ENCODE measurements at regions not wholly inside any gene's neighbourhood (a gene's known extent, or its start where the extent isn't known, plus 50 kb on each side); places are given as distances from the start of the nearest gene placed in this dataset.

GRCh38 chr11:115884800-115885534 lies 380.8 kb upstream of the CADM1 start:
- Histone ChIP-seq H3K4me1 (ENCODE audit: control insufficient read depth in 2 of 2, insufficient read depth in 2 of 2, low read length in 2 of 2) (peaks cover 0 to 4% of the 10 kb centered on the region in 2 donors), H3K4me3 (ENCODE audit: low read length in 2 of 2) (no peak overlapping the region), H3K9me3 (ENCODE audit: control insufficient read depth in 2 of 2, insufficient read depth in 1 of 2, low read length in 1 of 2) (peaks cover 0 to 4% of the 10 kb centered on the region in 2 donors), H3K27me3 (ENCODE audit: control insufficient read depth in 2 of 2, insufficient read depth in 1 of 2, low read length in 1 of 2) (no peaks in the 10 kb centered on the region), H3K36me3 (ENCODE audit: control insufficient read depth in 2 of 2, insufficient read depth in 2 of 2, low read length in 1 of 2) (no peaks in the 10 kb centered on the region), H3K27ac (ENCODE audit: low read depth in 1 of 2, low read length in 1 of 2) (no peak overlapping the region)
- 90% methylated on average over 5 of the region's 5 CpGs for WGBS
- no peak for DNase-seq (ENCODE audit: low read depth in 6 of 9, low spot score in 9 of 9)

- H3K27ac ChIP-seq (ENCODE audit: low read depth in 1 of 2, low read length in 1 of 2), result no peak overlapping the region
- no peaks in the 10 kb centered on the region for H3K27me3 ChIP-seq (ENCODE audit: control insufficient read depth in 2 of 2, insufficient read depth in 1 of 2, low read length in 1 of 2)
- no peaks in the 10 kb centered on the region for H3K36me3 ChIP-seq (ENCODE audit: control insufficient read depth in 2 of 2, insufficient read depth in 2 of 2, low read length in 1 of 2)
- WGBS, result 93% methylated on average over 4 of the region's 4 CpGs
- no peak overlapping the region for H3K4me3 ChIP-seq (ENCODE audit: low read length in 2 of 2)
- no peak for DNase-seq (ENCODE audit: low read depth in 6 of 9, low spot score in 9 of 9)
- no peaks in the 10 kb centered on the region for H3K9me3 ChIP-seq (ENCODE audit: control insufficient read depth in 2 of 2, insufficient read depth in 1 of 2, low read length in 1 of 2)
- H3K4me1 ChIP-seq (ENCODE audit: control insufficient read depth in 2 of 2, insufficient read depth in 2 of 2, low read length in 2 of 2), result no peaks in the 10 kb centered on the region
Measured at GRCh38 chr11:115874843-115875242, 370.6 kb upstream of the CADM1 start.

GRCh38 chr11:115873813-115874212 lies 369.6 kb upstream of the CADM1 start:
- no peak for DNase-seq (ENCODE audit: low read depth in 6 of 9, low spot score in 9 of 9)
- Histone ChIP-seq H3K4me1 (ENCODE audit: control insufficient read depth in 2 of 2, insufficient read depth in 2 of 2, low read length in 2 of 2) (no peaks in the 10 kb centered on the region), H3K27me3 (ENCODE audit: control insufficient read depth in 2 of 2, insufficient read depth in 1 of 2, low read length in 1 of 2) (no peaks in the 10 kb centered on the region), H3K4me3 (ENCODE audit: low read length in 2 of 2) (no peak overlapping the region), H3K36me3 (ENCODE audit: control insufficient read depth in 2 of 2, insufficient read depth in 2 of 2, low read length in 1 of 2) (no peaks in the 10 kb centered on the region), H3K9me3 (ENCODE audit: control insufficient read depth in 2 of 2, insufficient read depth in 1 of 2, low read length in 1 of 2) (no peaks in the 10 kb centered on the region), H3K27ac (ENCODE audit: low read depth in 1 of 2, low read length in 1 of 2) (no peak overlapping the region)
- 17% methylated on average over 5 of the region's 5 CpGs for WGBS

- Histone ChIP-seq H3K36me3 (ENCODE audit: control insufficient read depth in 2 of 2, insufficient read depth in 2 of 2, low read length in 1 of 2) (no peaks in the 10 kb centered on the region), H3K27me3 (ENCODE audit: control insufficient read depth in 2 of 2, insufficient read depth in 1 of 2, low read length in 1 of 2) (no peaks in the 10 kb centered on the region), H3K9me3 (ENCODE audit: control insufficient read depth in 2 of 2, insufficient read depth in 1 of 2, low read length in 1 of 2) (no peaks in the 10 kb centered on the region), H3K4me3 (ENCODE audit: low read length in 2 of 2) (no peak overlapping the region), H3K27ac (ENCODE audit: low read depth in 1 of 2, low read length in 1 of 2) (no peak overlapping the region), H3K4me1 (ENCODE audit: control insufficient read depth in 2 of 2, insufficient read depth in 2 of 2, low read length in 2 of 2) (no peaks in the 10 kb centered on the region)
- no peak for DNase-seq (ENCODE audit: low read depth in 6 of 9, low spot score in 9 of 9)
- WGBS, result 23% methylated on average over 5 of the region's 5 CpGs
Measured at GRCh38 chr11:115872416-115872815, 368.2 kb upstream of the CADM1 start.

- DNase-seq (ENCODE audit: low read depth in 6 of 9, low spot score in 9 of 9), result no peak
- Histone ChIP-seq H3K36me3 (ENCODE audit: control insufficient read depth in 2 of 2, insufficient read depth in 2 of 2, low read length in 1 of 2) (no peaks in the 10 kb centered on the region), H3K27me3 (ENCODE audit: control insufficient read depth in 2 of 2, insufficient read depth in 1 of 2, low read length in 1 of 2) (no peaks in the 10 kb centered on the region), H3K27ac (ENCODE audit: low read depth in 1 of 2, low read length in 1 of 2) (no peak overlapping the region), H3K4me1 (ENCODE audit: control insufficient read depth in 2 of 2, insufficient read depth in 2 of 2, low read length in 2 of 2) (no peaks in the 10 kb centered on the region), H3K9me3 (ENCODE audit: control insufficient read depth in 2 of 2, insufficient read depth in 1 of 2, low read length in 1 of 2) (no peaks in the 10 kb centered on the region), H3K4me3 (ENCODE audit: low read length in 2 of 2) (no peak overlapping the region)
- 94% methylated on average over 9 of the region's 9 CpGs for WGBS
Measured at GRCh38 chr11:115871161-115871760, 367.0 kb upstream of the CADM1 start.

- Histone ChIP-seq H3K27me3 (ENCODE audit: control insufficient read depth in 2 of 2, insufficient read depth in 1 of 2, low read length in 1 of 2) (no peaks in the 10 kb centered on the region), H3K4me1 (ENCODE audit: control insufficient read depth in 2 of 2, insufficient read depth in 2 of 2, low read length in 2 of 2) (no peaks in the 10 kb centered on the region), H3K27ac (ENCODE audit: low read depth in 1 of 2, low read length in 1 of 2) (no peak overlapping the region), H3K9me3 (ENCODE audit: control insufficient read depth in 2 of 2, insufficient read depth in 1 of 2, low read length in 1 of 2) (no peaks in the 10 kb centered on the region), H3K4me3 (ENCODE audit: low read length in 2 of 2) (no peak overlapping the region), H3K36me3 (ENCODE audit: control insufficient read depth in 2 of 2, insufficient read depth in 2 of 2, low read length in 1 of 2) (no peaks in the 10 kb centered on the region)
- WGBS, result 62% methylated on average over 5 of the region's 5 CpGs
- no peak for DNase-seq (ENCODE audit: low read depth in 6 of 9, low spot score in 9 of 9)
Measured at GRCh38 chr11:115869780-115870431, 365.7 kb upstream of the CADM1 start.

- H3K4me1 ChIP-seq (ENCODE audit: control insufficient read depth in 2 of 2, insufficient read depth in 2 of 2, low read length in 2 of 2), result no peaks in the 10 kb centered on the region
- H3K4me3 ChIP-seq (ENCODE audit: low read length in 2 of 2), result no peak overlapping the region
- H3K27ac ChIP-seq (ENCODE audit: low read depth in 1 of 2, low read length in 1 of 2), result no peak overlapping the region
- WGBS, result 86% methylated on average over 2 of the region's 2 CpGs
- no peaks in the 10 kb centered on the region for H3K27me3 ChIP-seq (ENCODE audit: control insufficient read depth in 2 of 2, insufficient read depth in 1 of 2, low read length in 1 of 2)
- no peaks in the 10 kb centered on the region for H3K9me3 ChIP-seq (ENCODE audit: control insufficient read depth in 2 of 2, insufficient read depth in 1 of 2, low read length in 1 of 2)
- no peak for DNase-seq (ENCODE audit: low read depth in 6 of 9, low spot score in 9 of 9)
- no peaks in the 10 kb centered on the region for H3K36me3 ChIP-seq (ENCODE audit: control insufficient read depth in 2 of 2, insufficient read depth in 2 of 2, low read length in 1 of 2)
Measured at GRCh38 chr11:115869131-115869530, 364.9 kb upstream of the CADM1 start.

GRCh38 chr11:115860246-115860645 lies 356.0 kb upstream of the CADM1 start:
- Histone ChIP-seq H3K36me3 (ENCODE audit: control insufficient read depth in 2 of 2, insufficient read depth in 2 of 2, low read length in 1 of 2) (no peaks in the 10 kb centered on the region), H3K4me1 (ENCODE audit: control insufficient read depth in 2 of 2, insufficient read depth in 2 of 2, low read length in 2 of 2) (no peaks in the 10 kb centered on the region), H3K27ac (ENCODE audit: low read depth in 1 of 2, low read length in 1 of 2) (no peak overlapping the region), H3K4me3 (ENCODE audit: low read length in 2 of 2) (no peak overlapping the region), H3K9me3 (ENCODE audit: control insufficient read depth in 2 of 2, insufficient read depth in 1 of 2, low read length in 1 of 2) (no peaks in the 10 kb centered on the region), H3K27me3 (ENCODE audit: control insufficient read depth in 2 of 2, insufficient read depth in 1 of 2, low read length in 1 of 2) (no peaks in the 10 kb centered on the region)
- 90% methylated on average over 1 of the region's 1 CpG for WGBS
- DNase-seq (ENCODE audit: low read depth in 6 of 9, low spot score in 9 of 9), result no peak

GRCh38 chr11:115848611-115849010 lies 344.4 kb upstream of the CADM1 start:
- WGBS, result 0% methylated on average over 1 of the region's 1 CpG

More at GRCh38 chr11:115848611-115849010, 344.4 kb upstream of the CADM1 start:
- H3K4me1 ChIP-seq (ENCODE audit: control insufficient read depth in 2 of 2, insufficient read depth in 2 of 2, low read length in 2 of 2), result no peaks in the 10 kb centered on the region
- H3K9me3 ChIP-seq (ENCODE audit: control insufficient read depth in 2 of 2, insufficient read depth in 1 of 2, low read length in 1 of 2), result no peaks in the 10 kb centered on the region
- H3K4me3 ChIP-seq (ENCODE audit: low read length in 2 of 2), result no peak overlapping the region
- no peak overlapping the region for H3K27ac ChIP-seq (ENCODE audit: low read depth in 1 of 2, low read length in 1 of 2)
- no peaks in the 10 kb centered on the region for H3K27me3 ChIP-seq (ENCODE audit: control insufficient read depth in 2 of 2, insufficient read depth in 1 of 2, low read length in 1 of 2)
- DNase-seq (ENCODE audit: low read depth in 6 of 9, low spot score in 9 of 9), result no peak
- H3K36me3 ChIP-seq (ENCODE audit: control insufficient read depth in 2 of 2, insufficient read depth in 2 of 2, low read length in 1 of 2), result no peaks in the 10 kb centered on the region

All from thymus (tissue), 11 donors.